Psoas muscle (tissue), 7 donors: ENCODE measurements at regions not wholly inside any gene's neighbourhood (a gene's known extent, or its start where the extent isn't known, plus 50 kb on each side); places are given as distances from the start of the nearest gene placed in this dataset.

Experiments used
- ATAC-seq, 4 donors: fragments of 200-7000 bp; cut with Tn5 transposase; one replicate each; pipeline ENCODE4 v1.9.1; 2020; ENCODE audit warnings: moderate library complexity in 3 of 4, mild to moderate bottlenecking in 2 of 4
- DNase-seq, 2 donors: peaks; one replicate each; pipeline ENCODE4 v3.0.0-alpha.2; 2020
- H3K27ac ChIP-seq: fragments of 200-600 bp; one replicate; pipeline ENCODE4 v1.8.0; 2022
- H3K27me3 ChIP-seq, 3 donors: fragments of 200-600 bp in 1 of 3; one replicate each; pipeline versions ENCODE4 v1.6.1 to v1.8.0; 2013 to 2022; ENCODE audit warnings: low read length in 2 of 3, mild to moderate bottlenecking in 2 of 3, moderate library complexity in 1 of 3; ENCODE audit not compliant: insufficient read depth in 3 of 3
- H3K36me3 ChIP-seq, 2 donors: fragments of 200-600 bp in 1 of 2; one replicate each; pipeline versions ENCODE4 v1.6.1 to v1.8.0; 2013 to 2022; ENCODE audit warnings: low read depth in 1 of 2, mild to moderate bottlenecking in 1 of 2, moderate library complexity in 1 of 2; ENCODE audit not compliant: insufficient read depth in 1 of 2
- H3K4me1 ChIP-seq: fragments of 200-600 bp; one replicate; pipeline ENCODE4 v1.8.0; 2022
- H3K4me3 ChIP-seq: fragments of 200-600 bp; one replicate; pipeline ENCODE4 v1.8.0; 2022; ENCODE audit warnings: mild to moderate bottlenecking
- H3K9me3 ChIP-seq: fragments of 200-600 bp; one replicate; pipeline ENCODE4 v1.8.0; 2022
- WGBS, 3 donors: extraction: QIAGEN DNeasy Blood & Tissue Kit; methylation state at CpG; one replicate each; pipeline versions ENCODE4 v1.1.6 to v1.1.7; 2013; 5-methylcytosine and 5-hydroxymethylcytosine counted together
- intact Hi-C, 2 donors: fragments of 100-400 bp; cut with DNase I; formaldehyde crosslinking; loops; one replicate each; pipeline versions ENCODE4 v1.11.0 to v1.14.2; 2022
- TF ChIP-seq, protein P1 (sequence below): fragments of 200-600 bp; IDR thresholded peaks from one replicate; pipeline ENCODE4 v1.8.0; 2022; ENCODE audit warnings: antibody characterized with exemption
- donor health status: healthy with polysubstance abuse.
- donor health status: DM: no; HTN: no; CAD: no; lungs with moderate emphysema.
- donor health status: Bipolar disorder and iron deficiency.
- donor health status: healthy.
- donor health status: DM: yes; HTN: yes; CAD: no.
- donor health status: DM: no; HTN: no; CAD: no.
- donor health status: DM: yes; HTN: yes; CAD: no.

DNA sequence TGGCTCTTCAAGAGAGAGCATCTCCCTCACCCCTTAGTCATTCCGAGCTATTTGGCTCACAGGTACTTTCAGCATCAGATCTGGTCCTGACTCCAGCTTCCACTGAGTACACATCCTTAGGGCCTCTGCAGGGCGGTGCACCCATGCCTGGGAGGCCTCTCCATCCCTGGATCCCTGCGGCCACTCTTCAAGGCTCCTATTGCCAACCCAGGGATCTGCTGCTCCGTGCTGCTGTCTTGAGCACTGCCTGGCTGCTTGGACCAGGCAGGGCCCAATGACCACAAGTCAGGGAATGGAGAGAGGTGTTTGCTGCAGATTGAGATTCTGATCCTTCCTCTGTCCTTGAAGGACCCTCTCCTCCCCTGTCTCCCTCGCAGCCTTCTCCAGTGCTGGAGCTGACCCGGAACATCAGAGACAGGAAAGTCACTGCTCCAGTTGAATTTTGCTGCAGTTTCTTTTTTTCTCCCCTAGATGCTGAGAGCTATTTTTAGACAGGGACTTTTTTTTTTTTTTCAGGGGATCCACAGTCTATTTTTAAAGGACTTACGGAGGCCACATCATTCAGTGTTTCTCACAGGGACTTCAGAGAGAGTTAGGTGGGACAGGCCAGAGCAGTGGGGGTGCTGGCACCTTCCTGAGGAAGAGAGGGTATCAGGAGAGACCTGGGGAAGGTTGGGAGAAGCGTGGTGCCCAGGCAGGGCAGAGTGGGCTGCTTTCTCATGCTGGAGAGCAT, 50.1 kb upstream of the KCNA1 start:
- intact Hi-C loops, result loop anchor here in 1 of 2 donors (10.0 kb wide), 1 partner anchor 585 kb away; no protein-coding TSS in a partner anchor
- Histone ChIP-seq H3K27me3 (peaks cover 0 to 8% (median 0%) of the 10 kb centered on the region in 3 donors), H3K4me1 (peaks cover 10% of the 10 kb centered on the region), H3K9me3 (no peaks in the 10 kb centered on the region), H3K36me3 (no peaks in the 10 kb centered on the region), H3K27ac (no peak overlapping the region), H3K4me3 (no peak overlapping the region)
- 76 to 89% (median 77%) methylated on average over 8 of the region's 8 CpGs for WGBS, 3 donors
- TF ChIP-seq, protein P1, sequence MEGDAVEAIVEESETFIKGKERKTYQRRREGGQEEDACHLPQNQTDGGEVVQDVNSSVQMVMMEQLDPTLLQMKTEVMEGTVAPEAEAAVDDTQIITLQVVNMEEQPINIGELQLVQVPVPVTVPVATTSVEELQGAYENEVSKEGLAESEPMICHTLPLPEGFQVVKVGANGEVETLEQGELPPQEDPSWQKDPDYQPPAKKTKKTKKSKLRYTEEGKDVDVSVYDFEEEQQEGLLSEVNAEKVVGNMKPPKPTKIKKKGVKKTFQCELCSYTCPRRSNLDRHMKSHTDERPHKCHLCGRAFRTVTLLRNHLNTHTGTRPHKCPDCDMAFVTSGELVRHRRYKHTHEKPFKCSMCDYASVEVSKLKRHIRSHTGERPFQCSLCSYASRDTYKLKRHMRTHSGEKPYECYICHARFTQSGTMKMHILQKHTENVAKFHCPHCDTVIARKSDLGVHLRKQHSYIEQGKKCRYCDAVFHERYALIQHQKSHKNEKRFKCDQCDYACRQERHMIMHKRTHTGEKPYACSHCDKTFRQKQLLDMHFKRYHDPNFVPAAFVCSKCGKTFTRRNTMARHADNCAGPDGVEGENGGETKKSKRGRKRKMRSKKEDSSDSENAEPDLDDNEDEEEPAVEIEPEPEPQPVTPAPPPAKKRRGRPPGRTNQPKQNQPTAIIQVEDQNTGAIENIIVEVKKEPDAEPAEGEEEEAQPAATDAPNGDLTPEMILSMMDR, result no peak
- ATAC-seq (no peak), DNase-seq (no peak)
